IPS-20b (cell line): ENCODE measurements at regions not wholly inside any gene's neighbourhood (a gene's known extent, or its start where the extent isn't known, plus 50 kb on each side); places are given as distances from the start of the nearest gene placed in this dataset.

ENCODE experiments used
- H3K27ac ChIP-seq: one replicate; pipeline ENCODE4 v1.5.1; 2013; ENCODE audit warnings: low read length
- H3K27me3 ChIP-seq: 2 replicates; pipeline ENCODE4 v1.6.1; 2013; ENCODE audit warnings: mild to moderate bottlenecking, low read length, inconsistent platforms; ENCODE audit not compliant: insufficient read depth
- H3K36me3 ChIP-seq: 2 replicates; pipeline ENCODE4 v1.6.1; 2013; ENCODE audit warnings: low read depth, mild to moderate bottlenecking, inconsistent platforms, low read length, moderate library complexity; ENCODE audit not compliant: insufficient read depth
- H3K4me1 ChIP-seq: 2 replicates; pipeline ENCODE4 v1.6.1; 2013; ENCODE audit warnings: mild to moderate bottlenecking, control low read depth, inconsistent platforms, low read length, moderate library complexity; ENCODE audit not compliant: insufficient read depth
- H3K4me3 ChIP-seq: 2 replicates; pipeline ENCODE4 v1.5.1; 2013; ENCODE audit warnings: mild to moderate bottlenecking, low read length, inconsistent platforms
- H3K9ac ChIP-seq: 2 replicates; pipeline ENCODE4 v1.6.1; 2013; ENCODE audit warnings: low read depth, mild to moderate bottlenecking, inconsistent platforms, low read length, moderate library complexity
- H3K9me3 ChIP-seq: 2 replicates; pipeline ENCODE4 v1.6.1; 2013; ENCODE audit warnings: mild to moderate bottlenecking, low read depth, low read length, inconsistent platforms; ENCODE audit not compliant: insufficient read depth

- Histone ChIP-seq H3K4me1 (peaks cover 2% of the 10 kb centered on the region; the same call in 1 of the 2 replicates), H3K36me3 (no peaks in the 10 kb centered on the region), H3K9ac (no peak overlapping the region), H3K9me3 (no peaks in the 10 kb centered on the region), H3K4me3 (no peak overlapping the region), H3K27me3 (no peaks in the 10 kb centered on the region), H3K27ac (no peak overlapping the region)
These were observed 296.8 kb downstream of the WDR72 start for GRCh38 chr15:53462651-53463050.

- Histone ChIP-seq H3K4me3 (no peak overlapping the region), H3K4me1 (peaks cover 6% of the 10 kb centered on the region; the same call in 1 of the 2 replicates), H3K27me3 (no peaks in the 10 kb centered on the region), H3K9ac (no peak overlapping the region), H3K36me3 (no peaks in the 10 kb centered on the region), H3K27ac (no peak overlapping the region), H3K9me3 (no peaks in the 10 kb centered on the region)
These were observed 297.8 kb downstream of the WDR72 start for GRCh38 chr15:53461677-53462076.

- Histone ChIP-seq H3K4me1 (peaks cover 6% of the 10 kb centered on the region; the same call in 1 of the 2 replicates), H3K9ac (no peak overlapping the region), H3K36me3 (no peaks in the 10 kb centered on the region), H3K27ac (no peak overlapping the region), H3K9me3 (no peaks in the 10 kb centered on the region), H3K4me3 (no peak overlapping the region), H3K27me3 (no peaks in the 10 kb centered on the region)
These were observed 300.7 kb downstream of the WDR72 start for GRCh38 chr15:53458736-53459135.

GRCh38 chr15:53457479-53457878 lies 302.0 kb downstream of the WDR72 start:
- no peak overlapping the region for H3K4me3 ChIP-seq
- no peaks in the 10 kb centered on the region for H3K36me3 ChIP-seq
- no peak overlapping the region for H3K27ac ChIP-seq
- no peaks in the 10 kb centered on the region for H3K27me3 ChIP-seq
- peaks cover 6% of the 10 kb centered on the region; the same call in 1 of the 2 replicates for H3K4me1 ChIP-seq
- H3K9me3 ChIP-seq, result no peaks in the 10 kb centered on the region
- H3K9ac ChIP-seq, result no peak overlapping the region

GRCh38 chr15:53454843-53455721 lies 304.4 kb downstream of the WDR72 start:
- no peak overlapping the region for H3K4me3 ChIP-seq

GRCh38 chr15:53454535-53454842 lies 305.0 kb downstream of the WDR72 start:
- Histone ChIP-seq H3K9ac (no peak overlapping the region), H3K27me3 (no peaks in the 10 kb centered on the region), H3K27ac (no peak overlapping the region), H3K4me3 (no peak overlapping the region), H3K9me3 (no peaks in the 10 kb centered on the region), H3K4me1 (peaks cover 6% of the 10 kb centered on the region; the same call in 1 of the 2 replicates), H3K36me3 (no peaks in the 10 kb centered on the region)

More at GRCh38 chr15:53454843-53455721, 304.4 kb downstream of the WDR72 start:
- Histone ChIP-seq H3K4me1 (peaks cover 6% of the 10 kb centered on the region; the same call in 1 of the 2 replicates), H3K9me3 (no peaks in the 10 kb centered on the region), H3K9ac (no peak overlapping the region), H3K27ac (no peak overlapping the region), H3K27me3 (no peaks in the 10 kb centered on the region), H3K36me3 (no peaks in the 10 kb centered on the region)

GRCh38 chr15:53453253-53454105 lies 306.0 kb downstream of the WDR72 start:
- H3K36me3 ChIP-seq, result no peaks in the 10 kb centered on the region
- H3K9me3 ChIP-seq, result no peaks in the 10 kb centered on the region
- no peak overlapping the region for H3K4me3 ChIP-seq
- H3K27me3 ChIP-seq, result no peaks in the 10 kb centered on the region
- peaks cover 9% of the 10 kb centered on the region for H3K4me1 ChIP-seq
- no peak overlapping the region for H3K9ac ChIP-seq
- no peak overlapping the region for H3K27ac ChIP-seq

GRCh38 chr15:53448232-53449015 lies 311.0 kb downstream of the WDR72 start:
- H3K9me3 ChIP-seq, result no peaks in the 10 kb centered on the region
- no peaks in the 10 kb centered on the region for H3K27me3 ChIP-seq
- no peak overlapping the region for H3K27ac ChIP-seq
- H3K9ac ChIP-seq, result no peak overlapping the region
- H3K36me3 ChIP-seq, result no peaks in the 10 kb centered on the region
- H3K4me1 ChIP-seq, result peaks cover 17% of the 10 kb centered on the region
- 0 out of 2 replicates have a peak overlapping the region, but pooled peaks have one; percentile 11 for H3K4me3 ChIP-seq

GRCh38 chr15:53447742-53448141 lies 311.7 kb downstream of the WDR72 start:
- Histone ChIP-seq H3K27me3 (no peaks in the 10 kb centered on the region), H3K4me3 (0 out of 2 replicates have a peak overlapping the region, but pooled peaks have one; percentile 11), H3K9ac (no peak overlapping the region), H3K4me1 (peaks cover 17% of the 10 kb centered on the region), H3K27ac (no peak overlapping the region), H3K36me3 (no peaks in the 10 kb centered on the region), H3K9me3 (no peaks in the 10 kb centered on the region)

- no peak overlapping the region for H3K4me3 ChIP-seq
- no peaks in the 10 kb centered on the region for H3K36me3 ChIP-seq
- H3K4me1 ChIP-seq, result peaks cover 17% of the 10 kb centered on the region
These were observed 312.3 kb downstream of the WDR72 start for GRCh38 chr15:53447053-53447574.

GRCh38 chr15:53446376-53446775 lies 313.1 kb downstream of the WDR72 start:
- H3K4me3 ChIP-seq, result no peak overlapping the region
- H3K36me3 ChIP-seq, result no peaks in the 10 kb centered on the region
- no peaks in the 10 kb centered on the region for H3K27me3 ChIP-seq
- H3K27ac ChIP-seq, result no peak overlapping the region
- peaks cover 17% of the 10 kb centered on the region for H3K4me1 ChIP-seq
- H3K9ac ChIP-seq, result no peak overlapping the region
- H3K9me3 ChIP-seq, result no peaks in the 10 kb centered on the region

More at GRCh38 chr15:53447053-53447574, 312.3 kb downstream of the WDR72 start:
- H3K9ac ChIP-seq, result no peak overlapping the region
- no peaks in the 10 kb centered on the region for H3K27me3 ChIP-seq
- no peaks in the 10 kb centered on the region for H3K9me3 ChIP-seq
- H3K27ac ChIP-seq, result no peak overlapping the region
